ENCODE measurements at regions not wholly inside any gene's neighbourhood (a gene's known extent, or its start where the extent isn't known, plus 50 kb on each side); places are given as distances from the start of the nearest gene placed in this dataset.

- DNase-seq (ENCODE audit: low read depth): no peak
Measured at GRCh38 chr3:88209356-88209755, 59.6 kb downstream of the C3orf38 start.

- no peak for DNase-seq (ENCODE audit: low read depth)
Measured at GRCh38 chr3:88211096-88211890, 61.5 kb downstream of the C3orf38 start.

- no peak for DNase-seq (ENCODE audit: low read depth)
Measured at GRCh38 chr3:88219138-88219792, 69.5 kb downstream of the C3orf38 start.

- DNase-seq (ENCODE audit: low read depth): no peak
Measured at GRCh38 chr3:88220126-88220525, 70.4 kb downstream of the C3orf38 start.

- DNase-seq (ENCODE audit: low read depth): no peak
Measured at GRCh38 chr3:88221726-88222125, 72.0 kb downstream of the C3orf38 start.

DNA sequence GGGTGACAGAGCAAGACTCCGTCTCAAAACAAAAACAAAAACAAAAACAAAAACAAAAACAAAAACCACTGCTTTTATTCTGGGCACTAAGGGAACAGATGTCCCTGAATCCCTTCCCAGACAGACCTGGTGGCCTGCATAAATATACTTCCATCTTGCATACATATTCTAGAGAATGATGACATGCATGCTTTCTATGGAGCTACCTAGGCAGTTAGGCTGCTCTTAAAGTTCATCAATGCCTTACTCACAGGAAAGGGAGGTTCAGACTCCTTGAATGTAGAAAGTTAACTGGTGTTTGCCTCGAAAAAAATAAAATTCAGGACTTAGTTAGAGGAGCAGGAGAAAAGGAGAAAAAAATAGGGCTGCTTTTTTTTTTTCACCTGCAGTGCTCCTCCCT, 72.6 kb downstream of the C3orf38 start:
- no peak for DNase-seq (ENCODE audit: low read depth)

DNA sequence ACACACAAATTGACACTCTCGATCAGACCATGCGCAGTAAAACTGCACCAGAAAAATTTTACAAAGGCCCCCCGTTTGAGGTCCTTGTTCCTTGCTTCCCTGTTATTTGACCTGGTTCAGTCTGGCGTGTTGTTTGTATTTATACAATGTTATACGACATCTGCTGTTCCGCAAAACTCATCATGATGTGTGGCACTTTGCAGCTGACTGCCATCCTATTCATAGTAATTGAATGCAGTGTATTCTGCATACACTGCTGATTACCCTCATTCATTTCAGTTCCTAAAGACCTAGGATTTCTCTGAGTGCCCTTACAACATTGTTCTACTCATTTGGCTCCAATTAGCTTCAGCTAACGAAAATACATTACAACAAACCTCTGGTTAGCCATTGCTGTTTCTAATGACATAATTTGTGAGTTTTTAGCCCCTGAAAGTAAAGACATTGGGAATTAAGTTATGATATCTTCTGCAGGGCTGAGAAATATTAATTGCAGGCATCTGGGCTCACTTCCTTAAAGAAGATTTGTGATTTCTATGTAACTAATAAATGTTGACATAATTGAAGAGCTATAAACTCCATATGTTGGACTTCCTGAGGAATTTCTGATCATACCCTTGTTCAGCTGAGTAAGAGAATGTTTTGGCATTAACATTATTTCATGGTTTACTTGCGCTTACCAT, 75.7 kb downstream of the C3orf38 start:
- DNase-seq (ENCODE audit: low read depth): no peak

DNA sequence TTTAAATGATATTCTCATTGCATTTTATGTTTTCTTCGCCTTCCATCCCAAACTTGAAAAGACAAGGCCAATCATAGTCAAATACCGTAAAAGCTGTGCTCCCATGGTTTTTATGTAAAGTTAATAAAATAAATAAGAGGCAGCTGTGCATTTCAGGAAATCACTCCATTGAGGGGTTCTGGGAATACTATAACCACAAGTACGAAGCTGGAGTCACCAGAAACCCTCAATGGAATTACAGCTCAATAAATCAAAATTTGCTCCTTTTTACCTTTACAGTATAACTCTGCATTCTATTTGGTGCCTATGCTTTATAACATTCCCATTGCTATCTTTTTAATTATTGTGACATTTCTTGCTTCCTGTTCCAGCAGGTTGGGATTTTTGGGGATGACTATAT, 77.2 kb downstream of the C3orf38 start:
- DNase-seq (ENCODE audit: low read depth): no peak

- no peak for DNase-seq (ENCODE audit: low read depth)
Measured at GRCh38 chr3:88230638-88231037, 80.9 kb downstream of the C3orf38 start.

- no peak for DNase-seq (ENCODE audit: low read depth)
Measured at GRCh38 chr3:88231207-88231606, 81.4 kb downstream of the C3orf38 start.

GRCh38 chr3:88231632-88232031, 81.9 kb downstream of the C3orf38 start:
- no peak for DNase-seq (ENCODE audit: low read depth)

DNA sequence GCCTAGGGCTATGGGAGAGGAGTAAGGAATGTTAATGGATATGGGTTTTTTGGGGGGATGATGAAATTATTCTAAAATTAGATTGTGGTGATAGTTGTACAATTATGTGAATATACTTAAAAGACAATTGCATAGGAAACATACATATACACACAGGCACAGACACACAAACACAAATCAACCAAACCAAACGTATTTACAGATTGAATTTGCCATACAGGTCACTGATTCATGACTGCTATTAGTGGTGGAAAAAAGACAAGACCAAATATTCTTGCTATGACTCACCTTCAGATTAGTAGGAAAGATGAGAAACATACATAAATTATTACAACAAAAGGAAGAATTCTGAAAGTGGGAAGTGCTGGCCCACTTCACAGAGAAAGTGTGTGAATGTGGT, 85.3 kb downstream of the C3orf38 start:
- DNase-seq (ENCODE audit: low read depth): no peak

GRCh38 chr3:88239870-88240269, 90.1 kb downstream of the C3orf38 start:
- DNase-seq (ENCODE audit: low read depth): no peak

GRCh38 chr3:88248658-88249057, 98.9 kb downstream of the C3orf38 start:
- no peak for DNase-seq (ENCODE audit: low read depth)

DNA sequence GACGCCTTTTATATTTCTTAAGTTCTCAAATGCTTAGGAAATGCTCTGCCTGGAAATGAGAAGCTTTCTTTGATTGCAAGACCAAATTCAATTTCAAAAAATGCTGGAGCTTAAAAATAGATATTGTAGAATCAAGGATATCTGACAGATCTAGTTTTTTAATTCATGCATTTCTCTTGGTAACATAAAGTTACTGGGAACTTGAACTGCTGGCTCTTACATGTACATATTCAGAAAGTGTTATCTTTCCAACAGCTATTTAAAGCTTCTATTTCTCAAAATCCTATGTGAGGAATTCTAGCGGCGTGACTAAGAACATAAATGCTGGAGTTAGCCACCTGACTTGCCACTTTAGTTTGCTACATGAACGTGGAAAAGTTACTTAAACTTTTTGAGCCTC, 109.3 kb downstream of the C3orf38 start:
- DNase-seq (ENCODE audit: low read depth): no peak

DNA sequence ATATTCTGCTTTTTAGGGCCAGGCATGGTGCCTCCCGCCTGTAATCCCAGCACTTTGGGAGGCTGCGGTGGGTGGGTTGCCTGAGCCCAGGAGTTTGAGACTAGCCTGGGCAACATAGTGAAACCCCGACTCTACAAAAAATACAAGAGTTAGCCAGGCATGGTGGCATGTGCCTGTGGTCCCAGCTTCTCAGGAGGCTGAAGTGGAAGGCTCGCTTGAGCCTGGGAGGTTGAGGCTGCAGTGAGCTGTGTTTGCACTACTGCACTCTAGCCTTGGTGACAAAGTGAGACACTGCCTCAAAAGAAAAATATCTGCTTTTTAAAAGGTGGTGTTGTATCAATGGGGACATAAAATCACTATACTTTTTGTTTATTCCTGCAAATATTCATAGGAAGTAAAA, 112.8 kb downstream of the C3orf38 start:
- DNase-seq (ENCODE audit: low read depth): no peak

DNA sequence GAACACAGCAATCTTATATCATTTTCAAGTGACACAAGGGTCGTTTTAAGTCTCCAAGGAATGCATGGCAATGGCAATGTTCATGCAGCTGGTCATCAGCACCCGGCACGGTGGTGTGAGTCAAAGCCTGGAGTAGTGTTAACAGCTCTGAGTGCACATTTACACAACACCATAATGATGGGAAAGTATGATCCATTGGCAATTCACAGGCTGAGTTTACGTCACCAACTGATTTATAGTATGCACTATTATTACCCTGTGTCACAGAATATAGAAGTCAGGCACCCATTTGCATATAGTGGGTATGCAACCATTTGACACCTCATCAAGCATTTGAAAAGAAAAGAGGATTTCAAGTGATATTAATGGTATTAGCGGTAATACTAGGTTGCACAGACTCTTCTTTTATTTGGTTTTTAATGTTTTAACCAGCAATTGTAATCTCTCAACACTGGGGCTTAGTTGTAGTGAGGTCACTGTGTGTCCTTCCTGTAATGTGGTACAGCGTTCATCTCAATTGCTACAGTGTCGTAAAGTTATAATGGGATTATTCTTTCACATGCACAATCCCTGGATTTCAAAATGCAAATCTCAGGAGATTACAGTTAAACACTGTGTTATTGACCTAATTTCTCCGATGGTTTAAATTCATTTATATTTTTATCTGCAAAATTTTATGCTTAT, 113.8 kb downstream of the C3orf38 start:
- DNase-seq (ENCODE audit: low read depth): no peak

- DNase-seq (ENCODE audit: low read depth): no peak
Measured at GRCh38 chr3:88267441-88267840, 117.7 kb downstream of the C3orf38 start.

- DNase-seq (ENCODE audit: low read depth): no peak
Measured at GRCh38 chr3:88267847-88268246, 118.1 kb downstream of the C3orf38 start.

DNA sequence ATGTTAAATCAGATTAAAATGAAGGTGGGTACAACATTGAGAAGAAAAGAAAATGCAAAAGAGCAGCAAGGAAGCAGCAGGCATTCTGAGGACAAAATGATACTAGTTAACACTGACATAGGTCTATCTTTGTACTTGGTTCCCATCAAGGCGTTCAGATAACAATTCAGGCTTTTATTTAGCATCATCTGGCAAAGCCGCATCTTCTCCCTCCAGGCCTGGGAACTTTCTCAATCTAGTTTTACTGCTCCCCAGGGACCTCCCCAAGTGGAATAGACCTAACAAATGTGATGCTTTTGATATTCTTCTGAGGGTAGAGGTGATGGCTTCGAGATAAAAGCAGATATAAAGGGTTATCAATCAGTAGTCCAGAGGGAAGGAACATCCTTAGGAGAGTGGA, 130.6 kb downstream of the C3orf38 start:
- no peak for DNase-seq (ENCODE audit: low read depth)

DNA sequence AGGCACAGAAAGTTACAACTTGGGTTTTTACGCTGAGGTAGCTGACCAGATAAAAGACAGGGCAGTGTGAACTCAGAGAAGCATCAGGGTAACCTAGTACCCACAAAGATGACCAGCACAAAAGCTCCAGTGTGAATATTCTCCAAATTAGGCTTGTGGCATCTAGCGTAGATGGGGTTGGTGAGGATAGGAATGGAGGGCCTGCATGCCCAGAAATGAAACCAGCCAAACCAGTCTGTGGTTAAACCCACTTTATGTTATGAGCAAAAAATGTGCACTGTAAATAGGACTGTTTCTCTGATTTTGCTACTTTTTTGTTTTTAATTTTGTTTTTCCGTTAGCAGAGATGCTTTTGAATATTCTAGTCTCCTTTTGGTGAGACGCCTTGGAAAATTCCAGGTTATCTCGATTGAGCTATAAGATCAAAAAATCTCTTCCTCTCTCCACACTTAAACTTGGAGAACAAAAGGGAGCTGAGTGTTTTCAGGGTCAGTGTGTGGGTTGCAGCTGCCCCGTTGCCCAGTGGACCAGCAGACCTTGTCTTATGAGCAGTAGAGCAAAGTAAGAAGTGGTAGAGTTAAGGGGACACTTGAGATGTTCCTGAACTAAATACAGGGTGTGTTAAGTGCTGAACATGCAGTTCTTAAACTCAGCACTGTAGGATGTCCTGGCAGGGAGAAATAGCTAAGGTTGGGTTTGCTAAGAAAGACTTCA, 132.9 kb downstream of the C3orf38 start:
- no peak for DNase-seq (ENCODE audit: low read depth)

GRCh38 chr3:88283242-88283592, 133.5 kb downstream of the C3orf38 start:
- DNase-seq (ENCODE audit: low read depth): no peak

Data from Daoy (cell line).